Left hindlimb (tissue), 1 donor: ENCODE measurements at regions not wholly inside any gene's neighbourhood (a gene's known extent, or its start where the extent isn't known, plus 50 kb on each side); places are given as distances from the start of the nearest gene placed in this dataset.
"Not testable (repeated sequence)": the region's sequence is repeated elsewhere in the genome, so short reads cannot be mapped to it uniquely, and the experiment has no call there.

ENCODE experiments used
- DNase-seq: peaks from one replicate; pipeline ENCODE4 v3.0.0-alpha.2; 2018

DNA sequence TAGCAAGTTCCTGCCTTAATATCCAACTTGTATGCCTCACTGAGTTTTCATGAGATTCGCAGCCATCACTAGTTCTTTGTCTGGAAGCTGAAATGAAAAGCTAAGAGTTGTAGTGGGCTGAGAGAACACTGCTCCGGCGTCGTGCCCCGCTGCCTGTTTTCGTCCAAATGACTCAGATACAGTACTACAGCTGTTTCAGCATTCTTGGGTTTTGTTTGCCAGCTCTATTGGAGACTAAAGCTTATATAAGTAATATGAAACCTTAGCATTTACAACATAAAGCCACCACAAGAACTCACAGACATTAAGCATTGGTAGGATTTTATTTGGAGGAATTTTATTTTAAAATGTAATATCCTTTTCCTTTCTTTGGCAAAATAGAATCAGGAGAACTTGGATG, 299.7 kb downstream of the DLEU7 start:
- DNase-seq, result peak; percentile 85

GRCh38 chr13:50544211-50544610, 299.3 kb downstream of the DLEU7 start:
- no peak for DNase-seq

DNA sequence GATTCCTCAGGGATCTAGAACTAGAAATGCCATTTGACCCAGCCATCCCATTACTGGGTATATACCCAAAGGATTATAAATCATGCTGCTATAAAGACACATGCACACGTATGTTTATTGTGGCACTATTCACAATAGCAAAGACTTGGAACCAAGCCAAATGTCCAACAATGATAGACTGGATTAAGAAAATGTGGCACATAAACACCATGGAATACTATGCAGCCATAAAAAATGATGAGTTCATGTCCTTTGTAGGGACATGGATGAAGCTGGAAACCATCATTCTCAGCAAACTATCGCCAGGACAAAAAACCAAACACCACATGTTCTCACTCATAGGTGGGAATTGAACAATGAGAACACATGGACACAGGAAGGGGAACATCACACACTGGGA, 296.3 kb downstream of the DLEU7 start:
- DNase-seq, result not testable (repeated sequence)

GRCh38 chr13:50548586-50548985, 294.9 kb downstream of the DLEU7 start:
- no peak for DNase-seq

DNA sequence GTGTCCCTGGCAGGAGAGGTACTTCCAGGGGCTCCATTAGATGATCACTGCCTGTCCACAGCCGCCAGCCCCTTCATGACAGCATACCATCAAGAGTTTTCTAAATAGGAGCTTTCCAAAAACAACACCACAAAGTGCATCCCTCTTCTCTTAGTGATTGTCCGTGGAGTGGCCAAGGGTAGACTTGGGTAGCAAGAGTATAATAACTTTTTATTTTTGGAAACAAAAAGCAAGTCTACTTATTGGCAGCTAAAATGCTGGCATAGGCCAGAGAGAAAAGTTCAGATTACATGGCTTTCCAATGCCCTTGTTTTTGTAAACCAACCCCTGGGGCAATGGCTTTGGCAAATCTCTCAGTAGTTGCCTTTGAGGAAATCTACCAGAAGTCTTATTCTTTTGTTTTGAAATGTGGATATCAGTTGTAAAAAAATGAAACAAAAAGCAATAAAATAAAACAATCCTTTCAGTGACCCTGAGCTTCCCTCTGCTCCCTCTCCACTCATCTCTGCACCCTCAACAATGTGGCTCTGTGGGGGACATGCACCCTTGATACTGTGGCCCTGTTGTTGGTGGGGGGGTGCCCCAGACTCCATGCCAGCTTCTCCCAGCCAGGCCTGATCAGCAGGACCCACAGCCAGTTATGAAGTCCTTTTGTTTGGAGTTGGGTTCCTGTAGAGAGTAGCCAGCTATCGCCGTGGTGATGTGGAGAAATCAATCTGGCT, 294.1 kb downstream of the DLEU7 start:
- no peak for DNase-seq

DNA sequence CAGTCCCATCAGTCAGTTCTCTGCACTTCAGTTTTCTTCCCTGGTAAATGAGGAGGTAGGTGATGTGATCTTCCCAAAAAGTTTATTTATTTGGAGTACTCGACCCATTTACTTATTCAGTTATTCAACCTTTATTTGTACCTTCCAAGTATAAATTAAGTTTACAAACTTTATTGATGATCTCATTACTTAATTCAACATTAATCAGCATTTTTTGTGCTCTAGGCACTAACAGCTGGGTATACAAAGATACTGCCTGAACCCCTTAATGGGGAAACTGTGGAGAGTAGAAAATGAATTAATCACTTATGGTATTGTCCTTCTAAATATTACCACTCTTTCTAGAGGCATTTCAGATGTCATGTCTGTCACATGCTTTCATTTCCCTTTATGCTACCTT, 293.3 kb downstream of the DLEU7 start:
- DNase-seq, result no peak

- DNase-seq, result no peak
Observed at GRCh38 chr13:50552424-50552966, 291.0 kb downstream of the DLEU7 start.

GRCh38 chr13:50561739-50562138, 281.8 kb downstream of the DLEU7 start:
- no peak for DNase-seq

DNA sequence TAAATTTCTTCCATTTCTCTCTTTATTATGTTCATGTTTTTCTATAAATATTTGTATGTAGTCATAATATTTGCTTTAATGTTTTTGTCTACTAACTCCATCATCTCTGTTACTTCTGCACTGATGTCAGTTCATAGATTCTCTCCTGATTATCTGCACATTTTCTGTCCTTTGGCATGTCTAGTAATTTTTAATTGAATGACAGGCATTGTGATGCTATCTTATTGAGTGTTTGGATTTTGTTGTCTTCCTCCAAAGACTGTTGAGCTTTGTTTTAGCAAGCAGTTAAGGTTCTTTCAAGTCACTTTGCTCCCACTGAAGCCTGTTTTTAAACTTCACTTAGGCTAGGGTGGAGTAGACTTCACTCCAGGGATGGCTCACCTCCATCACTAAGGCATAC, 276.8 kb downstream of the DLEU7 start:
- DNase-seq, result no peak

GRCh38 chr13:50572129-50572528, 271.4 kb downstream of the DLEU7 start:
- no peak for DNase-seq

DNA sequence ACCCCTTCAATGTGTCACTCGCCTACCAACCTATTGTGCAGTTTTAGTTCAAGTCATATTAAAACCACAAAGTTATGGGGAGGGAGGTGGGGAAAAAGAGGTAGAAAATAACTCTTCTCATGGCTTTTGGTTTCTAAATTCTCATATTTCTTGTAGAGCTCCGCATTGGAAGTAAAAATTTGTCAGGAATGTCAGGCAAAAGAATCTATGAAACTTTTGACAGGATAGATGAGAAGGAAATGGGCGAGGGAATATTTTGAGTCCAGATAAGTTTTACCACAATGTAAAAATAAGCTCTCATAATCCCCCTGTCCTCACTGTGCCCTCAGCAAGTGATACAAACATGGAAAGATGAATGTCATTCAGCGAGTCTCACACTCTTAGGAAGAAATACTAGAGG, 270.4 kb downstream of the DLEU7 start:
- no peak for DNase-seq

- no peak for DNase-seq
Observed at GRCh38 chr13:50574731-50575130, 268.8 kb downstream of the DLEU7 start.

- DNase-seq, result no peak
Observed at GRCh38 chr13:50575138-50575537, 268.4 kb downstream of the DLEU7 start.

DNA sequence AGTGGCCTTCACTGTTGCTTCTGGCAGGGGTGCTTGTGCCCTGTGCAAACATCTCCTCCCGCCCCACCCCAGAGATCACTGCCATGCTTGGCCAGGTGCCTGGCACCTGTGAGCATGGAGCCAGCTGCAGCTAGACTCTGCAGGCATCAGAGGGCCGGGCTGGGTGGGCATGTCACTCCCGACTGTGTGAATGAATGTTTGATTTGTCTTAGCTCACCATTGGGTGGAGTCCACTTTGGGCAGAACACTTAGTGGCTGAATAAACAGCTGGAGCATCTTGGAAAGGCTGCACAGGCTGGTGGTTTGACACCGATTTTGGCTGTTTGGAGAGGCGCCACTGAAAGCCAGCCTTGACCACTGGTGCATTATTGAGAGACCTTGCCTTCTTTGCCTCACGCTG, 267.3 kb downstream of the DLEU7 start:
- peak; percentile 73 for DNase-seq

GRCh38 chr13:50577806-50578205, 265.7 kb downstream of the DLEU7 start:
- no peak for DNase-seq

DNA sequence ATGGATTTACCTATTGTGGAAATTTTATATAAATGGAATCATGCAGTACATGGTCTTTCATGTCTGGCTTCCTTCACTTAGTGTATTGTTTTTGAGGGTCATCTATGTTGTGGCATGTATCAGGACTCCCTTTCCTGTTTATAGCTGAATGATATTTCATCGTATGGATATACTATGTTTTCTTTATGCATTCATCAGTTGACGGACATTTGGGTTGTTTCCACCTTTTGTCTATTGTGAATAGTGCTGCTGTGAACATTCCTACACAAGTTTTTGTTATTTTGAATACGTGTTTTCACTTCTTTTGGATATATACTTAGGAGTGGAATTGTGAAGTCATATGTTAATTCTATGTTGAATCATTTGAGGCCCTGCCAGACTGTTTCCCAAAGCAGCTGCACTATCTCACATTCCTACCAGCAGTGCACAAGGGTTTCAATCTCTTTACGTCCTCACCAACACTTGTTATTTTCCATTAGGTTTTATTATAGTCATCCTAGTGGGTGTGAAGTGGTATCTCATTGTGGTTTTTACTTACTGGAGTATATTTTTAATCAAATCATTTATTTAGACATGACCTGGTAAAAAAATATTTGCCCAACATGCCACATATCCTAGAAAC, 262.7 kb downstream of the DLEU7 start:
- DNase-seq, result no peak

GRCh38 chr13:50581586-50582196, 261.8 kb downstream of the DLEU7 start:
- no peak for DNase-seq

GRCh38 chr13:50584856-50585580, 258.5 kb downstream of the DLEU7 start:
- DNase-seq, result peak; percentile 42

- peak; percentile 57 for DNase-seq
Observed at GRCh38 chr13:50585674-50586413, 257.6 kb downstream of the DLEU7 start.

GRCh38 chr13:50586414-50587083, 256.9 kb downstream of the DLEU7 start:
- DNase-seq, result peak; percentile 47

GRCh38 chr13:50587115-50587514, 256.4 kb downstream of the DLEU7 start:
- DNase-seq, result no peak
